GM19455 (cell line): ENCODE measurements at regions not wholly inside any gene's neighbourhood (a gene's known extent, or its start where the extent isn't known, plus 50 kb on each side); places are given as distances from the start of the nearest gene placed in this dataset.

ENCODE experiments used
- ATAC-seq: cut with Tn5 transposase; IDR thresholded peaks from one replicate; pipeline ENCODE4 v1.9.1; 2021; ENCODE audit not compliant: unreplicated experiment

- ATAC-seq, result no peak
These were observed 148.0 kb downstream of the DHX35 start for GRCh38 chr20:39109933-39110818.

GRCh38 chr20:39108746-39109145 lies 146.6 kb downstream of the DHX35 start:
- ATAC-seq, result no peak

GRCh38 chr20:39107741-39108140 lies 145.6 kb downstream of the DHX35 start:
- no peak for ATAC-seq

- no peak for ATAC-seq
These were observed 144.6 kb downstream of the DHX35 start for GRCh38 chr20:39106791-39107190.

- ATAC-seq, result no peak
These were observed 143.4 kb downstream of the DHX35 start for GRCh38 chr20:39105551-39105950.

- ATAC-seq, result no peak
These were observed 141.6 kb downstream of the DHX35 start for GRCh38 chr20:39103732-39104131.

GRCh38 chr20:39103305-39103704 lies 141.2 kb downstream of the DHX35 start:
- ATAC-seq, result no peak

GRCh38 chr20:39101895-39102294 lies 139.8 kb downstream of the DHX35 start:
- no peak for ATAC-seq

GRCh38 chr20:39100691-39101090 lies 138.5 kb downstream of the DHX35 start:
- no peak for ATAC-seq

- ATAC-seq, result no peak
These were observed 135.7 kb downstream of the DHX35 start for GRCh38 chr20:39097889-39098288.

GRCh38 chr20:39095870-39096269 lies 133.7 kb downstream of the DHX35 start:
- no peak for ATAC-seq

- ATAC-seq, result no peak
These were observed 132.2 kb downstream of the DHX35 start for GRCh38 chr20:39094391-39094790.

GRCh38 chr20:39092733-39093410 lies 130.7 kb downstream of the DHX35 start:
- no peak for ATAC-seq

- no peak for ATAC-seq
These were observed 128.8 kb downstream of the DHX35 start for GRCh38 chr20:39090906-39091305.

GRCh38 chr20:39089797-39090196 lies 127.7 kb downstream of the DHX35 start:
- ATAC-seq, result no peak
